MM.1S (cell line): ENCODE measurements at regions not wholly inside any gene's neighbourhood (a gene's known extent, or its start where the extent isn't known, plus 50 kb on each side); places are given as distances from the start of the nearest gene placed in this dataset.

Experiments
- EZH2 ChIP-seq: fragments of 300-600 bp; sonication (generic); optimal IDR thresholded peaks from 2 replicates; pipeline ENCODE3; 2017; ENCODE audit warnings: low read depth, mild to moderate bottlenecking, antibody characterized with exemption, low read length, mixed read lengths
- TF ChIP-seq, protein P1 (sequence below): fragments of 300-600 bp; sonication (generic); IDR thresholded peaks from 2 replicates; pipeline ENCODE4 v1.5.1; 2016; ENCODE audit warnings: antibody characterized with exemption, low read length, mixed read lengths

GRCh38 chr21:15367061-15367626, 302.3 kb upstream of the NRIP1 start:
- TF ChIP-seq EZH2, result no peak
- TF ChIP-seq, protein P1, sequence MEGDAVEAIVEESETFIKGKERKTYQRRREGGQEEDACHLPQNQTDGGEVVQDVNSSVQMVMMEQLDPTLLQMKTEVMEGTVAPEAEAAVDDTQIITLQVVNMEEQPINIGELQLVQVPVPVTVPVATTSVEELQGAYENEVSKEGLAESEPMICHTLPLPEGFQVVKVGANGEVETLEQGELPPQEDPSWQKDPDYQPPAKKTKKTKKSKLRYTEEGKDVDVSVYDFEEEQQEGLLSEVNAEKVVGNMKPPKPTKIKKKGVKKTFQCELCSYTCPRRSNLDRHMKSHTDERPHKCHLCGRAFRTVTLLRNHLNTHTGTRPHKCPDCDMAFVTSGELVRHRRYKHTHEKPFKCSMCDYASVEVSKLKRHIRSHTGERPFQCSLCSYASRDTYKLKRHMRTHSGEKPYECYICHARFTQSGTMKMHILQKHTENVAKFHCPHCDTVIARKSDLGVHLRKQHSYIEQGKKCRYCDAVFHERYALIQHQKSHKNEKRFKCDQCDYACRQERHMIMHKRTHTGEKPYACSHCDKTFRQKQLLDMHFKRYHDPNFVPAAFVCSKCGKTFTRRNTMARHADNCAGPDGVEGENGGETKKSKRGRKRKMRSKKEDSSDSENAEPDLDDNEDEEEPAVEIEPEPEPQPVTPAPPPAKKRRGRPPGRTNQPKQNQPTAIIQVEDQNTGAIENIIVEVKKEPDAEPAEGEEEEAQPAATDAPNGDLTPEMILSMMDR, result no peak
